Hepatocyte (in vitro differentiated cells): ENCODE measurements at regions not wholly inside any gene's neighbourhood (a gene's known extent, or its start where the extent isn't known, plus 50 kb on each side); places are given as distances from the start of the nearest gene placed in this dataset.

Source experiments
- CTCF ChIP-seq: fragments of 200-600 bp; sonication (generic); IDR thresholded peaks from 2 replicates; pipeline ENCODE4 v1.5.1; 2016; ENCODE audit warnings: antibody characterized with exemption, mild to moderate bottlenecking; ENCODE audit not compliant: poor library complexity
- EZH2 ChIP-seq: fragments of 200-600 bp; sonication (generic); IDR thresholded peaks from 2 replicates; pipeline ENCODE4 v1.6.1; 2016; ENCODE audit warnings: antibody characterized with exemption, mild to moderate bottlenecking, borderline replicate concordance

- no peak for TF ChIP-seq CTCF
- TF ChIP-seq EZH2, result no peak
Observed at GRCh38 chr14:43135877-43136411, 1371.1 kb downstream of the FSCB start.
